ENCODE measurements at regions not wholly inside any gene's neighbourhood (a gene's known extent, or its start where the extent isn't known, plus 50 kb on each side); places are given as distances from the start of the nearest gene placed in this dataset.
"Not testable (repeated sequence)": the region's sequence is repeated elsewhere in the genome, so short reads cannot be mapped to it uniquely, and the experiment has no call there.

GRCh38 chr18:78826631-78827030, 153.0 kb upstream of the SALL3 start:
- DNase-seq (ENCODE audit: low spot score), result no peak

DNA sequence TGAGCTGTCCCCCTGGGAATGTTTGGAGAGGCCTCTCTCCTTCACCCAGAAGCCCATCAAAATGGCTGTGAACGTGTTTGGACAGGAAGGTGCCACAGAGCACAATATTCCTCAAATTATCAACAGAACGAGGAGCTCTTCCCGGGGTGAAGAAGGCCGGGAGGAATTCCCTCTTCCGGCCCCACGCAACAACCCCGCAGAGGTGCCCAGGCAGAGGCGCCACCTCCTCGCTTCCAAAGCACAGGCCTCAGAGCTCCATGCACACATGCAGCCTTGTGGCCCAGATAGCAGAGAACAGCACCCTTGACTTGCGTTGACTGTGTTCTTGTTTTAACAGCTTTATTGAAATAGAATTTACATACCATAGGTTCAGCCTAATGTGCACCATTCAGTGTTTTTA, 152.5 kb upstream of the SALL3 start:
- no peak for DNase-seq (ENCODE audit: low spot score)

GRCh38 chr18:78828131-78828530, 151.5 kb upstream of the SALL3 start:
- no peak for DNase-seq (ENCODE audit: low spot score)

DNA sequence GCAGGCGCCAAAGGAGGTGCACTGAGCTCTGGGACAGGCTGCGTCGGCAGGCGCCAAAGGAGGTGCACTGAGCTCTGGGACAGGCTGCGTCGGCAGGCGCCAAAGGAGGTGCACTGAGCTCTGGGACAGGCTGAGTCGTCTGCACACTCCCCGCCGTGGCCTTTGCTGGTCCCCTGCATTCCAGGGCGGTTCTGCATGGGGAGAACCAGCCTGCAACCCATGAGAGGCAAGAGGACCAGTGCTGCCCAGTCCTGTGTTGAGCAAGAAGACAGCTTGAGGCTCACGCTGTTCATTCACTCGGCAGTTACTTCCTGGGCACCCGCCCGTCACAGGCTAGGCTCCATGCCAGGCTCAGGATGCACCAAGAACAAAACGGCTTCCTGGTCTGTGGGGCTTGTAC, 150.6 kb upstream of the SALL3 start:
- DNase-seq (ENCODE audit: low spot score), result not testable (repeated sequence)

- no peak for DNase-seq (ENCODE audit: low spot score)
Measured at GRCh38 chr18:78830161-78830560, 149.5 kb upstream of the SALL3 start.

DNA sequence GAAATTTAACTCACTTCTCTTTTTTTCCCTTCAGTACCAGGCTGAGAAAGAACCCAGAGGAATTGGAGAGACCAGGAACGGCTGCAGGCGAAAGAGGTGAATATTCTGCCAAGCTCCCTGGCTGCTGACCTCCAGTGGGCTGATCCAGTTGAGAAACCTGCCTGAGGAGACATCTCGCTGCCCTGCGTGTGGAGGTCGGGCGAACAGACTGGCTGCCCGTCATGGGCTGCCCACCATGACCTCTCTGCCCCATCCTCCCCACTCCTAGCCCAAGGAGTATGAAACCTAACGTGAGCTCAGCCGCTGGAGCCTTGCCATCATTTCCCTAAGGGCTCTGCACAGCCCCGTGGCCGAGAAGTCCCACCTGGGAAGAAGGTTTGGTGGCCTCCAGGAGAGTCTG, 148.8 kb upstream of the SALL3 start:
- DNase-seq (ENCODE audit: low spot score), result no peak

- DNase-seq (ENCODE audit: low spot score), result no peak
Measured at GRCh38 chr18:78831603-78832002, 148.0 kb upstream of the SALL3 start.

DNA sequence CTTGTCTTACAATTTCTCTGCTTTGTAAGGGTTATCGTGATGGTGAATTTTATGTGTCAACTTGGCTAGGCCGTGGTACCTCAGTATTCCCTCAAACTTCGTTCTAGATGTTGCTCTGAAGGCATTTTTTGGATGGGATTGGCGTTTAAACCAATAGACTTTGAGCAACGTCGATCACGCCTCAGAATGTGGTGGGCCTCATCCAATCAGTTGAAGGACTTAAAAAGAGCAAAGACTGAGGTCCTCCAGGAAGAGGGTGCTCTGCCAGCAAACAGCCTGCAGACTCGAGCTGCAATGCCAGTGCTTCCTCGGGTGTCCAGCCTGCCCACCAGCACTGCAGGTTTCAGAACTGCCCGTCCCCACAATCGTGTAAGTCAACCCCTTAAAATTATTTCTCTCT, 145.8 kb upstream of the SALL3 start:
- DNase-seq (ENCODE audit: low spot score), result no peak

DNA sequence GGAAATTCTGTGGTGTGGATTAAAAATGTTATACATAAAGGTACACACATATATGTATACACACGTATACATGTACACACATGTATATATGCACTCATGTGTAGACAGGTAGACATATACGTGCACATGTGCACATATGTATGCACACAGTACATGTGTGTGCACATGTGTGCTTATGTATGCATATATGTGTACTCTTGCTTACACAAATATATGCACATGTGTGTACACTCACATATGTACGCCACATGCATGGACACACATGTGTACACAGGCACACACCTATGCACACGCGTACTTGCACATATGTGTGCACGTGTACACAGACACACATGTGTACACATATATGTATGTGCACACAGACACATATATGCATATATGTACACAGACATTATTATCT, 142.8 kb upstream of the SALL3 start:
- no peak for DNase-seq (ENCODE audit: low spot score)

DNA sequence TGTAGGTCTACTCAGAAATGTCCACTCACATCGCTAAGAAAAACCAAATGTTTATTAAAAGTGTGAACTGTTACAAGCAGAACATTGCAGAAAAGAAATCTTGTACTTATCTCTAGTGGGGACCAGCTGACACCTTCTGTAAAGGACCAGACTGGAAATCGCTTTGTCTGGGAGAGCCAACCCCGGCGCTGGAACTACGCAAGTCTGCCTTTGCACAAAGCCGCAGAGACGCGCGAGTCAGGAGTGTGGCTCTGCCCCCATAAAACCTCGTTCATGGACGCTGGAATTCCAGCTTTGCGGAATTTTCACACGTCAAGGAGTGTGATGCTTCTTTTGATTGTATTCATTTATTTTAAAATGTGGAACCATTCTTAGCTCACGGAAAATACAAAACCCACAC, 141.9 kb upstream of the SALL3 start:
- DNase-seq (ENCODE audit: low spot score), result no peak

DNA sequence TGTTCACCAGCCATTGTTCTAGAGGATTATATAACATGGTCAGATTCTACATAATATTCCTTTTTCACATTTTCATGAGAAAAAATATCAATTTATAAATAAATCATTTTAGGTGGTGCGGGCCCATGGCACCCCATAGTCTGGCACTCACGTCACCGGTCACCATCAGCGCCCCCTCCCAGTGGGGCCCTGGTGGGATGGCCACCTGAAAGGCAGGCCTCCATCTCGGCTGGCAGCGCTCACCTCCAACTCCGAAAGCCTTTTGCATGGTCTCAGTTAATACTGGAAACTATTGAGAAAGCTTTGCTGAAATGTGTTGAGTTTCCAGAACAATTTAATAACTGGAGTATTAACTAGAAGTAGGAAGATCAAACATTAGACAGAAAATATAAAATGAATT, 141.4 kb upstream of the SALL3 start:
- no peak for DNase-seq (ENCODE audit: low spot score)

DNA sequence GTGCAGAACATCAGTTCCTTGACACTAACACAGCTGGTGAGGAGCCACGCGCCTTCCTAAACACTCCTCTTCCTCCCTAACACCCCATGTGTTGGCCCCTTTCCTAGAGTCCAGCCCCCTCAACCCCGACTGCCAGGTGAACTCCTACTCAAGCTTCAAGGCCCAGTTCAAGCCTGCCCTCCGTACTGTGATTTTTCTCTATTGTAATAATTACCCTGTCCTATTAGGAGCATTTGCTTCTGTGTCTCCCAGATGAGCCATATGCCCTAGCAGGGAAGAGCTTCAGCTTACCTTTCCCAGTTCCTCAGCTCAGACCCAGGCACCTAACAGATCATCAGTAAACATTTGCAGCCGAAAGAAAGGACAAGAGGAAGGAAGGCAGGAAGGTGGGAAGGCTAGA, 130.6 kb upstream of the SALL3 start:
- DNase-seq (ENCODE audit: low spot score), result no peak

- no peak for DNase-seq (ENCODE audit: low spot score)
Measured at GRCh38 chr18:78849458-78849857, 130.2 kb upstream of the SALL3 start.

DNA sequence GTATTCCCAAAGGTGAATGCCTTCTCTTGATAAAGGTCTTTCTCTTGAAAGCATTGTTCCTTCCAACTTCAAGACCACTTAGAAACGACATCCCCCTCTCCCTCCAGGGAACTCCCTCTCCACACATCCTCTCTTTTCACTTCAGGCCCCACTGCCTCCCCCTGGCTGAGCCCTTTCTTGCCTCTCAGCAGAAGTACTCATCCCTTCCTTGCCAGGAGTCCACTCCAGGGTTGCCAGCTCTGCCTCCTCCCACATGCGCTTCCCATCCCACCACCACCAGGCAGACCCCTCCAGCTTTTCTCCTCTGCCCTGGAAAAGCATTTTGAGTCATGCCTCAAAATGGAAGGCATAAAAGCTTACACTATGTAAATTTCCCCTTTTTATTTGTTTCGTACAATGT, 126.3 kb upstream of the SALL3 start:
- no peak for DNase-seq (ENCODE audit: low spot score)

GRCh38 chr18:78855188-78855587, 124.4 kb upstream of the SALL3 start:
- DNase-seq (ENCODE audit: low spot score), result no peak

DNA sequence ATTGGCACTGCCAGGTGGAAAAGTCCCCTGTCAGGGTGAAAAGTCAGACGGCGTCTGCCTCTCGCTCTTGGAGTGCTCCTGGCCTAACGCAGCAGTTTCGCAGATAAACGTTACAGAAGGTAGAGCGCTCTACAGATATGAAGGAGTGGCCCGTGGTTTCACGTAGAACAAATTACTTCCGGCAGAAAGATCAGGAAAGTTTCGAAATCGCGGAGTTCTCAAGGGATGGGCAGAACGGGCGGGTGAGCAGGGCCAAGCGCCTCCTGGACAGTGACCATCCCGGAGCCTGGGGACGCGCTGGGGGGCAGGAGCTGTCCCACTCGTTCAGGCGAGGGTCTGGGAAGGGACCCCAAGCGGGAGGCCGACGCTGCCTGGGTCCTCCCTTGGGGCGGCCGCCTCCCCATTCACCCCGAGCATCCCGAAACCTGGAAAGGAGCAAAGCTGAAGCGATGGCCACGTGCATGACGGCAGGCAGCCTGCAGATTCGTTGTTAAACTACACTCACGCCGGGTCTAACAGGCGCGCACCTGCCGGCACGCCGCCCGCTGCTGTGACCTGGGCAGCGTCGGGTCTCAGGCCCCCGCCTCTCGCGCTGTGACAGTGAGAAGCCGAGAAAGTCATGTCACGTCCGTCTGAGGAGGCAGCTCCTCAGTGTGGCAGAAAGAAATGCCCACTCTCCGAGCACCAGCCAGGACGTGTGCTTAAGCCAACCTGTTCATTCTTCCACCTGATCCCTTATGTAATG, 122.9 kb upstream of the SALL3 start:
- DNase-seq (ENCODE audit: low spot score), result no peak

DNA sequence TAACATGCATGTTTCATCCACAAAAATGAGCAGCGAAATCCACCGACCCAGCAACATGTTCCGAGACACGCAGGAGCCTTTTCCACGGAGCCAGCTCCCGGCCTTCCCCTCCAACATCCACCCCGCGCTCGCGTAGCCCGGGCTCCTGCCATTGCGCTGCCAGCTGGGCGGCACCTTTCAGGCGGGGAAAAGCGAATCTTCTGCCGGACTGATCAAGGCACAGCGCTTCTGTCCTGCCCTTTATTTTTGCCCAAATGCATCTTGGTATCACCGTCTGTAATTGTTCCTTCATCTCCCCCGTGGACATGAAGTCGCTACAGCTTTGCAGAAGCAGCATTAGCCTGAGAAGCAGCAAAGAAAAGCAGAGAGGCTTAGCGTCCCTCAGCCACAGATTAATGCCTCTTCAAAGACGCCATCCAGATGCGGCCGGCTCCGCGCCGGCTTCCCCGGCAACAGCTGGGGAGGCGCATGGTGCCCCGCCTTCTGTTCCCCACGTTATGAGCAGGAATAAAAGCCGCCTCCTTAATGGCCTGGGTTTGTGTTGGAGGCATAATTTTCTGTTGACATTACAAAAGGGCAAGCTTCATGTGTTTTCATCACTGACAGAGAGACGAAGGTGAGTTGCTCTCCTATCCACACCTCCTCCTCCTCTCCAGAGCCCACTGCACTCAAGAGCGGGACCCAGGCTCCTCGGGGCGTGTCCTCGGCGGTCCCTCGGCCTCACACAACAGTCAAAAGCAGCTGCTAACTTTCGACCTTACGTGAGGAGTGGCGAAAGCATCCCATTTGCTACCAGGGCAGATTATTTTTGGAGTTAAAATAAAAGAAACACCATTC, 122.1 kb upstream of the SALL3 start:
- no peak for DNase-seq (ENCODE audit: low spot score)

- DNase-seq (ENCODE audit: low spot score), result no peak
Measured at GRCh38 chr18:78859686-78860085, 119.9 kb upstream of the SALL3 start.

DNA sequence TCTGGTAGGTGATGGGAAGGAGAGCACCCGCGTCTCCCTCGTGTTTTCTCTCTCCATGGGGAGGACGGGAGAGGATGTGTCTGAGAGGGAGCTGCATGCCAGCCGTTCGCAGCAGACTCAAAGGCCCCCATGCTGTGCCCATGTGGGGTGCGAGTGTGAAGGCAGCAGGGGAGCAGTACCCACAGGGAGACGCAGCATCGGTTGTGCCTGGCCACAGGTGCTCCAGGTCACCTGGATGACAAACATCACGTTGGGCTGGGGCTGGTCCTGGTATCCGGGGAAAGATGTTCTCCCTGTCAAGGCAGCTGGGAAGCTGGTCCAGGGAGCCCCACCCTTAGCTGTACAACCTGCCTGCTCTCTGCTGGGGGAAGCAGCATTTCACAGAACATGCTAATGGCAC, 119.5 kb upstream of the SALL3 start:
- DNase-seq (ENCODE audit: low spot score), result no peak

GRCh38 chr18:78861116-78861515, 118.5 kb upstream of the SALL3 start:
- peak; percentile 13 for DNase-seq (ENCODE audit: low spot score)

- DNase-seq (ENCODE audit: low spot score), result no peak
Measured at GRCh38 chr18:78861706-78862105, 117.9 kb upstream of the SALL3 start.

DNA sequence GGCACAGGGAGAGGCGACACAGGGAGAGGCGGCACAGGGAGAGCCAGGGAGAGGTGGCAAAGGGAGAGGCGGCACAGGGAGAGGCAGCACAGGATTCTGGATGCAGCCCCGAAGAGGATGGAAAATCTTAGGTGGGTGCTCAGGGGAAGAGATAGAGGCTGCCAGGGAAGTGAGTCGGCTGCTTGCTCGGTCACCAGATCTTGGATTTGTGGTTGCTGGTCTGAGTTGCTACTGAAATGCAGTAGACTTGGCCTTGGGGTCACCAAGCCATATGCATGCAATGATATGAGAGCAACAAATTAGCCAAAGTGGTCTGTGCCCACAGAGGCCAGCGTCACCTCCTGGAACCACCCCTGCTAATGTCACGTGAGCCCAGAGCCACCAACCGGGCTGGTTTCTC, 117.2 kb upstream of the SALL3 start:
- DNase-seq (ENCODE audit: low spot score), result no peak

DNA sequence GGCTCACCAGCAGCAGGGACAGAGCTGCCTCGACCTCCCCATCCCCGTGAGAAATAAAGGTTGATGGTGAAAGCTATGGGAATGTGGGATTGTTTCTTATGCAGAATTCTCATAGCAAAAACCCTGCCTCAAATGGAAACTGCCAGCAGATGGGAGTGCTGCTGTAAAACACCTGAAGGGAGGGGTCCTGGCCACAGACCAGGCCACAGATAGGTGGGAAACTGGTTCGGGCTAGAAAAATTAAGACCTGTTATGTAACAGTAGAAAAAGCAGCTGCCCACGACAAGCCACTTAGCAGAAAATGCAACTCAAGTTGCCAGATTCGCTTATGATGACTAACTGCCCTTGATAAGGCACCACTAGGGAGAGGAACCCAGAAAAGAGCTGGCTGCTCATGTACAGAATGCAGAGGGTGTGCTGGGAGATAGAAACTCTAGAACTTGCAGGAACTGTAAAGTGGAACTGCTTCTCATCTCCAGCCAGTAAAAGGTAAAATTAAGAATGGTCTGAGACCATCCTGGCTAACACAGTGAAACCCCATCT, 114.5 kb upstream of the SALL3 start:
- DNase-seq (ENCODE audit: low spot score), result no peak

Measured in umbilical cord (tissue), 1 donor.